H1 (cell line): ENCODE measurements at regions not wholly inside any gene's neighbourhood (a gene's known extent, or its start where the extent isn't known, plus 50 kb on each side); places are given as distances from the start of the nearest gene placed in this dataset.

Experiments used
- CTCF ChIA-PET: fragments of 300-600 bp; sonication (Branson Sonifier 250); formaldehyde crosslinking; loops from one replicate; lab custom pipeline; 2021; ENCODE audit not compliant: partially characterized antibody; lab: Charles Lee
- POLR2A ChIA-PET: fragments of 300-600 bp; sonication (Branson Sonifier 250); formaldehyde crosslinking; loops from one replicate; lab custom pipeline; 2021; ENCODE audit warnings: inconsistent platforms; ENCODE audit not compliant: partially characterized antibody; lab: Charles Lee
- DNase-seq, 2 experiments: peaks; one replicate each; pipeline versions ENCODE4 v3.0.0 to v3.0.0-alpha.2; 2010 to 2022; ENCODE audit warnings: low spot score in 2 of 2, low read depth in 1 of 2, mixed read lengths in 1 of 2
- FAIRE-seq: peaks from 2 replicates; lab custom pipeline; 2011; peaks lifted over from hg19 to GRCh38; lab: Jason Lieb, UNC
- H2AFZ ChIP-seq: 2 replicates; pipeline ENCODE4 v1.8.1; 2012; ENCODE audit warnings: low read length, inconsistent platforms
- H2AK5ac ChIP-seq: 2 replicates; pipeline ENCODE4 v1.6.1; 2013; ENCODE audit warnings: low read depth, low read length
- H2BK120ac ChIP-seq: replicated peaks from 2 replicates; pipeline ENCODE3; 2013; ENCODE audit warnings: low read depth, low read length, inconsistent platforms
- H2BK12ac ChIP-seq: 2 replicates; pipeline ENCODE4 v1.6.1; 2013; ENCODE audit warnings: low read depth, low read length
- H2BK15ac ChIP-seq: 2 replicates; pipeline ENCODE4 v1.6.1; 2013; ENCODE audit warnings: low read length
- H2BK20ac ChIP-seq: 2 replicates; pipeline ENCODE4 v1.6.1; 2013; ENCODE audit warnings: low read length
- H2BK5ac ChIP-seq: 2 replicates; pipeline ENCODE4 v1.6.1; 2013; ENCODE audit warnings: low read depth, low read length
- H3K14ac ChIP-seq: 2 replicates; pipeline ENCODE4 v1.6.1; 2013; ENCODE audit warnings: inconsistent platforms; ENCODE audit not compliant: insufficient read length
- H3K18ac ChIP-seq: 2 replicates; pipeline ENCODE4 v1.6.1; 2013; ENCODE audit warnings: low read length; ENCODE audit errors: extremely low read depth
- H3K23ac ChIP-seq: 2 replicates; pipeline ENCODE4 v1.6.1; 2013; ENCODE audit warnings: inconsistent platforms; ENCODE audit not compliant: insufficient read length
- H3K23me2 ChIP-seq: 2 replicates; pipeline ENCODE4 v1.6.1; 2013; ENCODE audit warnings: low read depth, low read length
- H3K27ac ChIP-seq: 2 replicates; pipeline ENCODE4 v1.6.1; 2011; ENCODE audit warnings: low read depth, low read length, inconsistent platforms
- H3K27me3 ChIP-seq, 4 experiments: replicated peaks in 1 of 4; 1 replicate in 1 of 4; 2 replicates in 3 of 4; pipeline versions ENCODE4 v1.6.1 to v1.8.1; 2011 to 2013; ENCODE audit warnings: low read length in 3 of 4, mild to moderate bottlenecking in 3 of 4, inconsistent platforms in 2 of 4, mixed read lengths in 2 of 4, moderate library complexity in 1 of 4; ENCODE audit not compliant: control insufficient read depth in 3 of 4, insufficient read depth in 3 of 4; ENCODE audit errors: extremely low read depth in 1 of 4
- H3K36me3 ChIP-seq, 4 experiments: 2 replicates each; pipeline versions ENCODE4 v1.6.1 to v1.8.1; 2011 to 2013; ENCODE audit warnings: mild to moderate bottlenecking in 4 of 4, low read length in 3 of 4, moderate library complexity in 2 of 4, control low read depth in 1 of 4, inconsistent platforms in 1 of 4; ENCODE audit not compliant: insufficient read depth in 4 of 4, control insufficient read depth in 2 of 4
- H3K4ac ChIP-seq: replicated peaks from 2 replicates; pipeline ENCODE3; 2013; ENCODE audit warnings: low read length, low read depth, mixed read lengths, inconsistent platforms; ENCODE audit not compliant: insufficient read length
- H3K4me1 ChIP-seq, 4 experiments: replicated peaks in 1 of 4; 1 replicate in 1 of 4; 2 replicates in 3 of 4; pipeline versions ENCODE4 v1.6.1 to v1.8.1; 2011 to 2013; ENCODE audit warnings: low read length in 3 of 4, inconsistent platforms in 2 of 4, mixed read lengths in 1 of 4; ENCODE audit not compliant: insufficient read depth in 4 of 4, control insufficient read depth in 3 of 4
- H3K4me2 ChIP-seq, 2 experiments: 2 replicates each; pipeline versions ENCODE4 v1.6.1 to v1.8.1; 2011 to 2013; ENCODE audit warnings: low read depth in 2 of 2, low read length in 2 of 2, control low read depth in 1 of 2, inconsistent platforms in 1 of 2, mild to moderate bottlenecking in 1 of 2; ENCODE audit not compliant: insufficient read depth in 1 of 2
- H3K4me3 ChIP-seq, 4 experiments: fragments of 200-600, 300-600 bp in 1 of 4; sonication (generic), shearing (Covaris generic), sonication (Bioruptor Twin) in 1 of 4; 2 replicates each; pipeline versions ENCODE4 v1.5.1 to v1.8.1; 2011 to 2016; ENCODE audit warnings: low read length in 4 of 4, low read depth in 3 of 4, control low read depth in 2 of 4, inconsistent platforms in 2 of 4, mild to moderate bottlenecking in 2 of 4, mixed read lengths in 1 of 4, moderate library complexity in 1 of 4; ENCODE audit not compliant: insufficient read depth in 2 of 4; ENCODE audit errors: extremely low read depth in 1 of 4
- H3K56ac ChIP-seq: replicated peaks from 2 replicates; pipeline ENCODE3; 2013; ENCODE audit warnings: low read depth, mild to moderate bottlenecking, mixed read lengths, low read length, inconsistent platforms; ENCODE audit not compliant: insufficient read length
- H3K79me1 ChIP-seq: 2 replicates; pipeline ENCODE4 v1.6.1; 2013; ENCODE audit warnings: low read depth, low read length, control low read depth
- H3K79me2 ChIP-seq, 2 experiments: 2 replicates each; pipeline versions ENCODE4 v1.6.1 to v1.8.1; 2012 to 2013; ENCODE audit warnings: low read length in 2 of 2, mild to moderate bottlenecking in 2 of 2, inconsistent platforms in 1 of 2; ENCODE audit not compliant: insufficient read depth in 2 of 2, control insufficient read depth in 1 of 2
- H3K9ac ChIP-seq, 4 experiments: replicated peaks in 1 of 4; 1 replicate in 1 of 4; 2 replicates in 3 of 4; pipeline versions ENCODE4 v1.6.1 to v1.8.1; 2011 to 2013; ENCODE audit warnings: low read depth in 3 of 4, low read length in 3 of 4, control low read depth in 2 of 4, mild to moderate bottlenecking in 2 of 4, moderate library complexity in 2 of 4, inconsistent platforms in 1 of 4; ENCODE audit errors: extremely low read depth in 1 of 4
- H3K9me3 ChIP-seq, 2 experiments: 2 replicates each; pipeline versions ENCODE4 v1.6.1 to v1.8.1; 2012 to 2013; ENCODE audit warnings: mild to moderate bottlenecking in 2 of 2, moderate library complexity in 2 of 2, control low read depth in 1 of 2, inconsistent platforms in 1 of 2, low read depth in 1 of 2, low read length in 1 of 2, mixed read lengths in 1 of 2; ENCODE audit not compliant: insufficient read depth in 2 of 2
- H4K20me1 ChIP-seq, 2 experiments: replicated peaks in 1 of 2; 2 replicates each; pipeline versions ENCODE3 to v1.8.1; 2011 to 2013; ENCODE audit warnings: inconsistent platforms in 2 of 2, low read length in 2 of 2, mild to moderate bottlenecking in 1 of 2; ENCODE audit not compliant: insufficient read depth in 2 of 2, control insufficient read depth in 1 of 2
- H4K5ac ChIP-seq: 2 replicates; pipeline ENCODE4 v1.6.1; 2013; ENCODE audit warnings: low read length, low read depth, mixed read lengths, inconsistent platforms; ENCODE audit not compliant: insufficient read length
- H4K8ac ChIP-seq: 2 replicates; pipeline ENCODE4 v1.8.0; 2013; ENCODE audit warnings: mild to moderate bottlenecking, moderate library complexity, low read length, inconsistent platforms; ENCODE audit not compliant: insufficient read depth; ENCODE audit errors: extremely low read depth
- H4K91ac ChIP-seq: replicated peaks from 2 replicates; pipeline ENCODE3; 2013; ENCODE audit warnings: low read length, mixed read lengths, inconsistent platforms; ENCODE audit not compliant: insufficient read length
- WGBS, 2 experiments: shearing (Covaris generic) in 1 of 2; methylation state at CpG; one replicate each; pipeline versions ENCODE4 v1.1.6 to v1.1.7; 2013 to 2015; ENCODE audit warnings: low lambda C conversion rate in 2 of 2, mixed read lengths in 2 of 2, inconsistent platforms in 1 of 2, low coverage in 1 of 2, missing lambda C conversion rate in 1 of 2; ENCODE audit not compliant: insufficient replicate concordance in 2 of 2, insufficient coverage in 1 of 2, insufficient read length in 1 of 2; ENCODE audit errors: extremely low coverage in 1 of 2, missing lambda C conversion rate in 1 of 2; 5-methylcytosine and 5-hydroxymethylcytosine counted together
- TF ChIP-seq, protein P1 (sequence below): fragments of 300-600 bp; sonication (generic); IDR thresholded peaks from 2 replicates; pipeline ENCODE4 v1.7.1; 2012; ENCODE audit warnings: low read length, moderate library complexity, mild to moderate bottlenecking, inconsistent platforms; ENCODE audit not compliant: insufficient replicate concordance

DNA sequence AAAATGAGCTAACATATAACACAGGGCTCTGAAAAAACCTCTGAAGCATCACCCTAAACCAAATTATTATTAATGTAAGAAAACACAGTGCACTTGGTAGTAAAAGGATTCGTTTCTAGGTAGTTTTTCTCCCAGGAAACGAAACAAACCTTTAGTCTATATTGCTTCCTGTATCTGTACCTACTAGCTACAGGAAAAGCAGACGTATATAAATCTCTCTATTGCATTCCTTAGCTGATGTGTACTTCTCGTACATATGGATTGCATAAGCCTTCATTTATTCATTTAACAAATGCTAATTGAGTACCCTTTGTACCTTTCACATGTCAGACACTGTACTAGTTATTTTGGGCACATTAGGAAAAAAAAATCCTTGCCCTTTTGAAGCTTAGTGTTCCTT lies 85.0 kb upstream of the RASA1 start:
- Histone ChIP-seq H2AK5ac (no peak overlapping the region), H4K8ac (no peak overlapping the region), H3K4me3 (no peak overlapping the region), H2BK20ac (no peak overlapping the region), H4K91ac (no peak overlapping the region), H3K79me1 (no peaks in the 10 kb centered on the region), H3K14ac (no peak overlapping the region), H3K79me2 (no peaks in the 10 kb centered on the region), H3K4ac (no peak overlapping the region), H3K4me1 (no peaks in the 10 kb centered on the region), H3K27me3 (no peaks in the 10 kb centered on the region), H3K23ac (no peak overlapping the region), H4K20me1 (no peaks in the 10 kb centered on the region), H2BK15ac (no peak overlapping the region), H3K27ac (no peak overlapping the region), H2BK5ac (no peak overlapping the region), H3K56ac (no peak overlapping the region), H3K18ac (no peak overlapping the region), H3K9me3 (no peaks in the 10 kb centered on the region), H3K4me2 (no peak overlapping the region), H3K9ac (no peak overlapping the region), H2AFZ (no peak overlapping the region), H2BK12ac (no peak overlapping the region), H3K36me3 (no peaks in the 10 kb centered on the region), H2BK120ac (no peak overlapping the region), H4K5ac (no peak overlapping the region), H3K23me2 (no peaks in the 10 kb centered on the region)
- ChIA-PET CTCF (interaction anchor here (0.6 kb wide), 1 partner anchor 699 kb away, joined by 3 read pairs; no protein-coding TSS in a partner anchor), POLR2A (no interaction called here)
- FAIRE-seq = no peak
- DNase-seq = no peak
- 89% methylated on average over 4 of the region's 4 CpGs; no CpG with 5 or more reads in 1 of the 2 experiments for WGBS, 2 experiments
- TF ChIP-seq, protein P1, sequence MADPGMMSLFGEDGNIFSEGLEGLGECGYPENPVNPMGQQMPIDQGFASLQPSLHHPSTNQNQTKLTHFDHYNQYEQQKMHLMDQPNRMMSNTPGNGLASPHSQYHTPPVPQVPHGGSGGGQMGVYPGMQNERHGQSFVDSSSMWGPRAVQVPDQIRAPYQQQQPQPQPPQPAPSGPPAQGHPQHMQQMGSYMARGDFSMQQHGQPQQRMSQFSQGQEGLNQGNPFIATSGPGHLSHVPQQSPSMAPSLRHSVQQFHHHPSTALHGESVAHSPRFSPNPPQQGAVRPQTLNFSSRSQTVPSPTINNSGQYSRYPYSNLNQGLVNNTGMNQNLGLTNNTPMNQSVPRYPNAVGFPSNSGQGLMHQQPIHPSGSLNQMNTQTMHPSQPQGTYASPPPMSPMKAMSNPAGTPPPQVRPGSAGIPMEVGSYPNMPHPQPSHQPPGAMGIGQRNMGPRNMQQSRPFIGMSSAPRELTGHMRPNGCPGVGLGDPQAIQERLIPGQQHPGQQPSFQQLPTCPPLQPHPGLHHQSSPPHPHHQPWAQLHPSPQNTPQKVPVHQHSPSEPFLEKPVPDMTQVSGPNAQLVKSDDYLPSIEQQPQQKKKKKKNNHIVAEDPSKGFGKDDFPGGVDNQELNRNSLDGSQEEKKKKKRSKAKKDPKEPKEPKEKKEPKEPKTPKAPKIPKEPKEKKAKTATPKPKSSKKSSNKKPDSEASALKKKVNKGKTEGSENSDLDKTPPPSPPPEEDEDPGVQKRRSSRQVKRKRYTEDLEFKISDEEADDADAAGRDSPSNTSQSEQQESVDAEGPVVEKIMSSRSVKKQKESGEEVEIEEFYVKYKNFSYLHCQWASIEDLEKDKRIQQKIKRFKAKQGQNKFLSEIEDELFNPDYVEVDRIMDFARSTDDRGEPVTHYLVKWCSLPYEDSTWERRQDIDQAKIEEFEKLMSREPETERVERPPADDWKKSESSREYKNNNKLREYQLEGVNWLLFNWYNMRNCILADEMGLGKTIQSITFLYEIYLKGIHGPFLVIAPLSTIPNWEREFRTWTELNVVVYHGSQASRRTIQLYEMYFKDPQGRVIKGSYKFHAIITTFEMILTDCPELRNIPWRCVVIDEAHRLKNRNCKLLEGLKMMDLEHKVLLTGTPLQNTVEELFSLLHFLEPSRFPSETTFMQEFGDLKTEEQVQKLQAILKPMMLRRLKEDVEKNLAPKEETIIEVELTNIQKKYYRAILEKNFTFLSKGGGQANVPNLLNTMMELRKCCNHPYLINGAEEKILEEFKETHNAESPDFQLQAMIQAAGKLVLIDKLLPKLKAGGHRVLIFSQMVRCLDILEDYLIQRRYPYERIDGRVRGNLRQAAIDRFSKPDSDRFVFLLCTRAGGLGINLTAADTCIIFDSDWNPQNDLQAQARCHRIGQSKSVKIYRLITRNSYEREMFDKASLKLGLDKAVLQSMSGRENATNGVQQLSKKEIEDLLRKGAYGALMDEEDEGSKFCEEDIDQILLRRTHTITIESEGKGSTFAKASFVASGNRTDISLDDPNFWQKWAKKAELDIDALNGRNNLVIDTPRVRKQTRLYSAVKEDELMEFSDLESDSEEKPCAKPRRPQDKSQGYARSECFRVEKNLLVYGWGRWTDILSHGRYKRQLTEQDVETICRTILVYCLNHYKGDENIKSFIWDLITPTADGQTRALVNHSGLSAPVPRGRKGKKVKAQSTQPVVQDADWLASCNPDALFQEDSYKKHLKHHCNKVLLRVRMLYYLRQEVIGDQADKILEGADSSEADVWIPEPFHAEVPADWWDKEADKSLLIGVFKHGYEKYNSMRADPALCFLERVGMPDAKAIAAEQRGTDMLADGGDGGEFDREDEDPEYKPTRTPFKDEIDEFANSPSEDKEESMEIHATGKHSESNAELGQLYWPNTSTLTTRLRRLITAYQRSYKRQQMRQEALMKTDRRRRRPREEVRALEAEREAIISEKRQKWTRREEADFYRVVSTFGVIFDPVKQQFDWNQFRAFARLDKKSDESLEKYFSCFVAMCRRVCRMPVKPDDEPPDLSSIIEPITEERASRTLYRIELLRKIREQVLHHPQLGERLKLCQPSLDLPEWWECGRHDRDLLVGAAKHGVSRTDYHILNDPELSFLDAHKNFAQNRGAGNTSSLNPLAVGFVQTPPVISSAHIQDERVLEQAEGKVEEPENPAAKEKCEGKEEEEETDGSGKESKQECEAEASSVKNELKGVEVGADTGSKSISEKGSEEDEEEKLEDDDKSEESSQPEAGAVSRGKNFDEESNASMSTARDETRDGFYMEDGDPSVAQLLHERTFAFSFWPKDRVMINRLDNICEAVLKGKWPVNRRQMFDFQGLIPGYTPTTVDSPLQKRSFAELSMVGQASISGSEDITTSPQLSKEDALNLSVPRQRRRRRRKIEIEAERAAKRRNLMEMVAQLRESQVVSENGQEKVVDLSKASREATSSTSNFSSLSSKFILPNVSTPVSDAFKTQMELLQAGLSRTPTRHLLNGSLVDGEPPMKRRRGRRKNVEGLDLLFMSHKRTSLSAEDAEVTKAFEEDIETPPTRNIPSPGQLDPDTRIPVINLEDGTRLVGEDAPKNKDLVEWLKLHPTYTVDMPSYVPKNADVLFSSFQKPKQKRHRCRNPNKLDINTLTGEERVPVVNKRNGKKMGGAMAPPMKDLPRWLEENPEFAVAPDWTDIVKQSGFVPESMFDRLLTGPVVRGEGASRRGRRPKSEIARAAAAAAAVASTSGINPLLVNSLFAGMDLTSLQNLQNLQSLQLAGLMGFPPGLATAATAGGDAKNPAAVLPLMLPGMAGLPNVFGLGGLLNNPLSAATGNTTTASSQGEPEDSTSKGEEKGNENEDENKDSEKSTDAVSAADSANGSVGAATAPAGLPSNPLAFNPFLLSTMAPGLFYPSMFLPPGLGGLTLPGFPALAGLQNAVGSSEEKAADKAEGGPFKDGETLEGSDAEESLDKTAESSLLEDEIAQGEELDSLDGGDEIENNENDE = no peak
